IPS DF 19.7 (cell line): ENCODE measurements at regions not wholly inside any gene's neighbourhood (a gene's known extent, or its start where the extent isn't known, plus 50 kb on each side); places are given as distances from the start of the nearest gene placed in this dataset.

Experiments
- DNase-seq: peaks from one replicate; pipeline ENCODE4 v3.0.0-alpha.2; 2013; ENCODE audit warnings: low read depth, low spot score

DNA sequence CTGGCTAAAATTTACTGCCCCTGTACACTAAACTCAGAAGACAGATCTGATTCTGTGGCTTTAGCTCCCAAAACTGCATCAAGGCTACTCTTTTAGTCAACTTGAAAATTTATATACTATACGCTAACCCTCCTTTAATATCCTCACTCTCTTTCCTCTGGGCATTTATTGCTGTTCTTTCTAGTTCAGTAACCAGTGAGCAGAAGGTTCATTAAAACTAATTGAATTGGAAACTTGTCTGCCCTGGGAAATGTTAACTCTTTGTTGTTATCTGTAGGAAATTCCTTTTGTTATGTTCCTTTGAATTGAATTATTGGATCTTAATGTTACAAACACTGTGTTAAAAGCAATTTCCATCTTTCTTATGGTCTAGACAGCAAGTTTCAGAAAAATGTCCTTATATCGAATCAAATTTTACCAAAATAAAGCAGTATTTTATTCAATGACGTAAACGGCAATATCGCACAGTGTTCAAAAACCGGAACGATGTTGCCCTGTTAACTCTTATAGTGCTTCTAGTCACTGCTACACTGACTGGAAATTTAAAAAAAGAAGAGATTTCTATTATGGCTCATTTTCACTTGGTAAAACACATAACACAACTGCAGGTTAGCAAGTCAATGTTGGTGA is 168.3 kb downstream of the NR4A2 start:
- DNase-seq = no peak

DNA sequence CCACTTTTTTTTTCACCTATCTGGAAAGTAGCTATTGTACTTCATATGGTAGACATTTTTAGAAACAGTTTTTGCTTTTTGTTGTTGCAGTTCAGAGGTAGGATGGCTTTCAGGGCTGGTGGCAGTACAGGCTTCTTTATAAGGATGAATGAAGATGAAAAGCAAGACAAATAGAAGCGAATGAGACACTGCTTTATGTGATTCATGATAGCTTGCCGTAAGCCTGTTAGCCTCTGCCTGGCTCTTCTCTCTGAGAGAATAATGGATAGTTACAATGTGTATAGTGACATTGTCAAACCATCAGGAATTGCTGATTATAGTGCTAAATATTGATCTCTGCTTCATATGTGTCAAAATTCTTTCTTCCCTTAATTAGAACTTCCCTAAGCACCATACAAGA is 173.7 kb downstream of the NR4A2 start:
- DNase-seq = no peak

DNA sequence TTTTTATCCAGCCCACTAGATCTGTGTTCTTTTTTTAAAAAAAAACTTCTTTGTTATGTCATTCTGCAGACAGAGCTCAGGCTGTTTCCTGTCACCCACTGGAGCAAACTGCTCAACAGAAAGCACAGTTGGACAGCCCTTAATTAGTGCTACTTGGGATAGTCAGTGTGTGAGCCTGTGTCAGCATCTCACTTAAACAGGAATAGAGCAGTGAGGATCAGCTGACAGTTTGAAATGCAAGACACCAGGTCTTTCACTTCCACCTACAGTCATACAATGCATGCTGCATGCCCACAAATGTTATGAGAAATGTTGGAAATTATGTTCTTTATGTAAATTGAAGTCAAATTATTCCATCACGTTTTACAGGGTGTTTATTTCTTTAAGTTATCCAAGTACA is 174.9 kb downstream of the NR4A2 start:
- DNase-seq = no peak

DNA sequence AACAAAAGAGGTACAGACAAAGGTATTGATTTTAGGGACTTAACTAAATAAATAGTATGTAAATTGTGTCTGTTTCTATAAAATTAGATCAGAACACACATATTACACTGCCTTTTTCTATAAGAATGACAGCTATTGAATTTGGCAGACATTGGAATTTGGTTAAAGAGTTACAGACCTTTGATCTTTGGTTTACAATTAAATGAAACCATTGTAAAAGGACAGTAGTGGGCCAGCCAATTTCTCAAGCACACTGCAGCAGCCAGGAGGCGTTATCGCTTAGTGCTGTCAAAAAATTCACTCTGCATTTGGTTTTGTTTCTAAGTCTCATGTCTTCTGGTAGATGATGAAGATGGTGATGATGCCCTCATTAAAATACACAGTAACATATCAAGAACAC is 175.9 kb downstream of the NR4A2 start:
- DNase-seq = no peak

DNA sequence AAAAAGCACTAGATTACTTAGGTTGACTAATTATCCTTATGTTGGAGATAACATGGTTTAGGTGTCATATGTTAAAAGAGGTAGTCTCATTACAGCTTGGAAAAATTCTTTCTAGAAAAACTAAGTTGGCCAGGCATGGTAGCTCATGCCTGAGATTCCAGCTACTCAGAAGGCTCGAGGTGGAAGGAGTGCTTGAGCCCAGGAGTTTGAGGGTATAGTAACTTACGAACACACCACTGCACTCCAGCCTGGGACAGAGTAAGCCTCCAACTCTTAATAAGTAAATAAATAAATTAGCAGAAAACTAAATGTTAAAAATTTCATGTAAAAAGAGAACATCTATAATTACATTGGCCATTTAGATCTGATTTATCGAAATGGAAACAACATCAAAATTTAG is 177.2 kb downstream of the NR4A2 start:
- no peak for DNase-seq

DNA sequence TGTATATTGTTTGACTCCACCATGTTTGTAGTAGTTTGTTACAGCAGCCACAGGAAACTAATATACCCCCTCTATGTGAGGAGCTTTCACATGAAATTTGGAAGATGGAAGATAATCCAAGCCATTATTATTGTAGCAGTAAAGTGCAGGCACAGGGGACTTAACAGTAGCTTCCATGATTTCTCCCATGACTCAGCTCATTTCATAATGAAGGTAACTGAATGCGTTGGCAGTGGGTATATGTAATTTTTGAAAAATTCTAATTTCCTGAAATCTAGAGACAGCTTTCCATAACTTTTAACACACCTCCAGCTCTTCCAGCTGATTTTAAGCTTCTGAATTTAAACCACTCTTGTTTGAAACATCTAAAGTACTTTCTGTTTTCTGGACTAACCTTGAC is 181.2 kb downstream of the NR4A2 start:
- no peak for DNase-seq

DNA sequence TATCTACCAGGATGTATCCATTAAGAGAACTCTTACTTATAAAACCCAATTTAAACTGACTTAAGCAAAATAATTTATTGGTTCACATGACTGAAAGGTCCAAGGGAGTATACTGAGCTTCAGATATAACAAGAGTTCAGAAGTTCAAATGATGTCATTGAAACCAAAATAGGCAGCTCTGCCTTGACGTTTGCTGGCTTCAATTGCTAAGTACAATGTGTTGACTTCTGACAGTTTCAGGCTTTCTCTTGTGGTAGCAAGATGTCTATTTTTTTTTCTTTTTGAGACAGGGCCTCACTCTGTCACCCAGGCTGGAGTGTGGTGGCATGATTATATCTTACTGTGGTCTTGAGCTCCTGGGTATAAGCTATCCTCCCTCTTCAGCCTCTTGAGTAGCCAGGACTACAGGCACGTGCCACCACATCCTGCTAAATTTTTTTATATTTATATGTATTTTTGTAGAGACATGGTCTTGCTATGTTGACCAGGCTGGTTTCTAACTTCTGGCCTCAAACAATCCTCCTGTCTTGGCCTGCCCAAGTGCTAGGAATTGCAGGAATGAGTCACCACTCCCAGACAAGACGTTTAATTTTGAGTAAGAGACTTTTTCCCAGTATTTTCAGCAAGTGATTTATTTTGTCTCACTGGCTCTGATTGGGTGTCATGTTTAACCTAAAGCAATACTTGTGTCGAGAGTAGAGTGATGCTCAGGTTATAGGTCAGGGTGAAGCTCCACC is 184.8 kb downstream of the NR4A2 start:
- DNase-seq = no peak

DNA sequence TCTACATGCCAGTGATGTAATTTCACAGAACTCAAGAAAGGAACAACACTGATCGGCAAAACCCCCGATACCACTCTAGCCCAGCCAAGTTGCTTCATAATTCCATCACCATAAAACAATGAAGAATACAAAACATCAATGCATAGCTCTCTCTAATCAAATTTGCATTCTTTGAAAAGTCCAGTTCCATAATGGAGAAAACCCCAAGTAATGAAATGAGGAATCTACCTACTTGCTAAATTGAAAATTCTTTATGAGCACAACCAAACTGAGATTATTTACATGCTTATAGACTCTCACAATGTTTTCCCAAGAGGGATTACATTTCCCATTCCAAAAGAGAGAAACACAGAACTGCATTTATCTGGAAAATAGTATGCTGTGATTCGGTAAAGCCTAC is 186.5 kb downstream of the NR4A2 start:
- DNase-seq = no peak

DNA sequence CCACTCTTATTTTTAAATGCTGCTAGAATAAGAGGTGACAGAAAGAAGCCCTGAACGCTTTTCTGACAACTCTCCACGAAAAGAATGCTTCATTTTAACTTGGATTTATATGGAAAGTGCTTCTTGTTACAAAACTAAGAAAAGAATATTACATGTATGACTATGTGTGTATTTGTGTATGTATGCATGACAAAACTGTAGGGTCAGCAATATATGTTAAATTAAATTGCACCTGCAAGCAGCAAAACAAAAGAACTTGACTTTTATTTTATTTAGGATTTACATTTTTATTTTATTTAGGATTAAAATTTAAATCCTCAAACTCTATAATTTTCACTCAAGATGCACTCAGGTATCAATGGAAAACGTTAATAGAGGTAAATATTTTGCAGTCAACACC is 187.1 kb downstream of the NR4A2 start:
- no peak for DNase-seq

DNA sequence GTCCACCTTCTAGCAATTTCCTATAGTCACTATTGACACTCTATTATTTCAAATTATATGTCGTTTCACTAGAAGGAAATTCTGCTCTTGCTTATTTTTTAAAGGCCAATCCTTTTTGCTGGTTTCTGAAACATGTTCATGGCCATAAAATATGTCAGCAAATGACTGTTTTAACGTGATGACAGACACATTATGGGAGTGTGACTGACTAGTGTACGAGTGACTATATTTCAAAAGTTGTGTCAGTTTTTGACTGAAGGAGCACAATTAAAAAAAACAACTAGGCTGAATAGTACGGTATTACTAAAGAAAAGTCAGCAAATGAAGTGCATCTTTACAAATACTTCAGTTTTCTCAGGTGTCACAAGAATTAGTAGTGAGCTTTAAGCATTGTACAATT is 196.0 kb downstream of the NR4A2 start:
- no peak for DNase-seq

DNA sequence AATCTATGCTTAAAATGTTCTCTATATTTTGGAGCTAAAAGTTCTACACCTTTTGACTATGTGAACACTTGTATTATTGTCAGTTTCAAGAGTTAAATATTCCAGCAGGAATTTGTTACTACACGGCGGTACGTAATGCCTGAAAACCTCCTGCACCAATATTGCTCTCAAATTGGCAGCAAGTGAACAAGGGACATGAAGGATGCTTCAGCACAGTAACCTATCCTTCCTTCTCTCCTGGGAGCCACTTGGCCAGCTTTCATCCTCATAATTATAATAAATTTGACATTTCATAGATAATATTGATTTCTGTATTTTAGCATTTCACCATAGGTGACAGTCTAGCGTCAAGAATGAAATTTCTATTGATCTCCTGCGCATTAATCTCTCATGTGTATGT is 197.6 kb downstream of the NR4A2 start:
- no peak for DNase-seq

DNA sequence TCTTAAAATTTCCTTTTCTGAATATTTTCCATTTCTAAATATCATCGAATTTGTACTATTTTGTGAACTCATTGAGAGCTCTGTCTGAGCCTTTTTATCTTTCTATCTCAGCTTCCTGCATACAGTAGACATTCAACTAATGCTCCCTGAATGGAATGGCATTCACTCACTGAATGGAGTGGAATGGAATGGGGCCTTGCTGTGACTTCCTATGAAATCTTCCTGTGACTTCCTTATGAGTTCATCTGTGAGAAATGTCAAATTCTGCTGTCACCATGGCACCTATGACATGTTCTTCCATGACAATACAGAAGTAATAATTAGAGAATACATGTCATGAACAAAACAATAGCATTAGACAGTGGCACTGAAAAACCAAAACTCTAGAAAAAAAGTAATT is 199.6 kb downstream of the NR4A2 start:
- no peak for DNase-seq

DNA sequence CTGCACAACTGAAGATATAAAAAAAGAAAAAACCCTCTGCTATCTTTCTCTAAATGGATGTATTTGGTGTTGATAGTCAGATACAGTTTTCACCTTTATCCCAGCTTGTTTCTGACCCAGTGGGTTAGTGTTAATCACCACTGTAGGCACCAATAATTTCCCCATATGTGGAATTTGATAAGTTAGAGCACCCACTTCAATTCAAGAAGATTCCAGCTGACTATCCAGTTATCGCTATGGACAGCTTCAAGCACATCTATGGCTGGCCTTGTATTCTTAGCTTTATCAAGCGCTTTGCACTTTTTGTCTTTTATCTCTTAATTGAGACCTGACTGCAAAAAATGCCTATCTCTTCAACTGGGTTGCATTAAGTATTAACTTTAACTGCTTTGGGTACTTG is 200.4 kb downstream of the NR4A2 start:
- no peak for DNase-seq

DNA sequence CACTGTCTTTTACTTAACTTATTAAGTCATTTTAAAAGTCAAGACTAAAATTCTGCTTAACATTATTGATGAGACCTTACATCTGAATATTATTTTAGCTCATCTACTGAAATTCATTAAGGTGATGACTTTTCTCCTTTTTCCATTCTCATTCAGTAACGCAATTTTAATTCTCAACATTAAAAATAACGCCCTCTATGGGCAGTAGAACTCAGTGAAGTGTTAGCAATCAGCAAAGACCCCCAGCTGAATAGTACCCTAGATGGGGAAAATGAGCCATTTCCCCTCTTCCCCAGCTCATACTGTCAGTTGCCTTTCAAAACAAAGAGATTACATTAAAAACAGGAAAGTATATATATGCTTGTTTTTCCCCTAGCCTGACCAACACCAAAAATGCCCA is 203.3 kb downstream of the NR4A2 start:
- no peak for DNase-seq

DNA sequence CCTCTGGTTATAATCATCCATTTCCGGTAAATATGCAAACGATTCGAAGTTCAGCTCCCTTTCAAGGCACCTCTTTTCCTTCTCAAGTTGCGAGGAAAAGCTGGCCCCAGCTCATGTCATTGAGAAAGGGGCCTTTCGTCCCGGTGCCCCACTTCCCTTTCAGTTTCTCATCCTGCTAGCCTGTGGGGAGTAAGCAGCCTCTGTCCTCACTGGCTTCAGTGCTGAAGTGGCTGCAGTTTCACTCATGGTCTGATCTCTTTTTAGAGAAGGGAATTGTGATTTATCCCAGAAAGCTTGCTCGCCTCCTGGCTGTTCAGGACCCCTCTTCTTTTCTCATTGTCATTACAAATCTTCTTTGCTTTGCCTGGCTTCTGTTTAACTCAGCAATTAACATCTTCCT is 207.5 kb downstream of the NR4A2 start:
- DNase-seq = peak; percentile 30

DNA sequence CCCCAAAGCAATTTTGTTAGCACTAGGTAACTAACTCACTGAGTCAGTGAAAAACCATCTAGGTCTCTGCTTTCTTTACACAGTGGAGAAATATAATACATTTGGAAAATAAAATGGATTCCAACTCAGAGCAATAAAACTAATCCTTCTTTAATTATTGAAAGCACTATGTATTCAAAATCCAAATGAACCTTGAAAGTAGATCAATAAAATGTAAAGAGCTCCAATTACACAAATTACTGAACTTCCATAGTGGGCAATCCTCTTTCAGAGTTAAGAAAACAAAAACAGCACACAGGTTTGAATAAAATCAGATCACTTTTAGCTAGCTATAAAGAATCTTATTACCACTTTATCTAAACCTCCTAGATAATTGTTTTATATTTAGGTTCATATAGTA is 208.1 kb downstream of the NR4A2 start:
- DNase-seq = no peak

DNA sequence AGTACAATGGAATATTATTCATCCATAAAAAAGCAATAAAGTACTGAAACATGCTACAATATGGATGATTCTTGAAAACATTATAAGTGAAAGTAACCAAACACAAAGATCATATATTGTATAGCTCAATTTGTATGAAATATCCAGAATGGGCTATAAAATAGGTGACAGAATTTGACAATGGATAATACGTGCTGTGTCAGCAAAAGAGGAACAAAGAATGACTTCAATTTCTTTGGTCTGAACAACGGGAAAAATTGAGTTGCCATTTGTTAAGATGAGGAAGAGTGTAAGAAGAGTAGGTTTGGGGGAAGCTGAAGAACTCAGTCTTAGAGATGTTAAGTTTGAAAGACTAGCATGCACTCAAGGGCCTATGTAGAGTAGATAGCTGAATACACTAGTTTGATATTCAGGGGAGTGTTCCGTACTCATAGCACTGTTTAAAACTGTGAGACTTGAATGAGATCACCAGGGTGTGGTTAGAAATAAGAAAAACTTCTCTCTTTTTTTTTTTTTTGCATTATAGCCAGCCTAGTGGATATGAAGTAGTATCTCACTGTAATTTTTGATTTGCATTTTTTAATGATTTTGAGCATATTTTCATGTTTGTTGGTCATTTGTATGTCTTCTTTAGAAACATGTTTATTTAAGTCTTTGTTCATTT is 213.6 kb downstream of the NR4A2 start:
- DNase-seq = no peak

DNA sequence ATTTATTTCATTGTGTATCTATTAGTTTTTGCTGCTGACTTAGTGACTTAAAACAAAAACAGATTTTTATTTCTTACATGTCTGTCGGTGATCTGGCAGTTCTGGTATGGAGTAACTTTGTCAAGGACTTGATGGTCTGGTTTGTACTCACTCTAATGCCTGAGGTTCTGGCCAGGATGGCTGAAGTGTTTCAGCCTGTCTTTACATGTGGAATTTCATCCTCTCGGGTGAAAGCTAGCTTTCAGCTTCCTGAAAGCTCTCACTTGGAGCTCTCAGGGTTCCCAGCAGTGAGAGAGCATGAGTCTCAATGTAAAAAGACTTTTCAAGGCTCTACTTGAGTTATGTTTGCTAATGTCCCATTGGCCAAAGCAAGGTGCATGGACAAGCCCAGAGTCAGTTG is 216.4 kb downstream of the NR4A2 start:
- no peak for DNase-seq

DNA sequence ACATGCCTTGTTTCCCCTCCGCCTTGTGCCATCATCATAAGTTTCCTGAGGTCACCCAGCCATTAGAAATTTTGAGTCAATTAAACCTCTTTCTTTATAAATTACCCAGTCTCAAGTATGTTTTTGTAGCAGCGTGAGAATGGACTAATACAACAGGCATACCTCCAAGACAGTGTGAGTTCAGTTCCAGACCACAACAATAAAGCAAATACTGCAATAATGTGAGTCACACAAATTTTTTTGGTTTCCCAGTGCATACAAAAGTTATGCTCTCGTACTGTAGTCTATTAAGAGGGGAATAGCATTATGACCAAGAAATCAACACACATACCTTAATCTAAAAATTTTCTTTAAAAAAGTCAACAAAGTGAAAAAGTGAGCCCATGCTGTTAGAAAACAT is 217.2 kb downstream of the NR4A2 start:
- no peak for DNase-seq

DNA sequence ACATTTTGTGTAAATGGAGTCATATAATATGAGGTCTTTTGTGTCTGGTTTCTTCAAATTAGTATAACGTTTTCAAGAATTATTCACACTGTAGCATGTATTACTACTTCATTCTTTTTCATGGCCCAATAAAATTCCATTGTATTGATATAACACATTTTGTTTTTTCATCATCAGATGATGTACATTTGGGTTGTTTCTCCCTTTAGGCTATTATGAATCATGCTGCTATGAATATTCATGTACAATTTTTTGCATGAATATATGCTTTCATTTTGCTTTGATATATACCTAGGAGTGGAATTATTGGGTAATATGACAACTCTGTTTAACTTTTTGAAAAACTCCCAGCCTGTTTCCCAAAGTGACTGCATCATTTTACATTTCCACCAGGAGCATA is 220.2 kb downstream of the NR4A2 start:
- no peak for DNase-seq

DNA sequence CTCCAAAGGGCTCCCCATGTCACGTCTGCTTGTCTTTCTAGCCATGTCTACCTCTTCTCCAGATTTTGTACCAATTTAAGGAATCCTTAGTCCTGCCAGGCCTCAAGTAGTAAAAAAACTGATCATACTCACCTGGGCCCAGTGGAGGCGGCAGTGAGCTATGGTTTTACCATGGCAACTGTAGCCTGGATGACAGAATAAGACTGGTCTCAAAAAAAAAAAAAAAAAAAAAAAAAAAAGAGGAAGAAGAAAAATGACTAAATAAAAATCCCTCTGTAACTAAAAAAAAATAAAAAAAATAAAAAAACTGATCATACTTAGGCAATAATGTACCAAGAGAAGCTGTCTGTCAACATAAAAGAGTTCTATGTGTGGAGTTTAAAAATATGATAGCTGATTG is 221.6 kb downstream of the NR4A2 start:
- DNase-seq = no peak

DNA sequence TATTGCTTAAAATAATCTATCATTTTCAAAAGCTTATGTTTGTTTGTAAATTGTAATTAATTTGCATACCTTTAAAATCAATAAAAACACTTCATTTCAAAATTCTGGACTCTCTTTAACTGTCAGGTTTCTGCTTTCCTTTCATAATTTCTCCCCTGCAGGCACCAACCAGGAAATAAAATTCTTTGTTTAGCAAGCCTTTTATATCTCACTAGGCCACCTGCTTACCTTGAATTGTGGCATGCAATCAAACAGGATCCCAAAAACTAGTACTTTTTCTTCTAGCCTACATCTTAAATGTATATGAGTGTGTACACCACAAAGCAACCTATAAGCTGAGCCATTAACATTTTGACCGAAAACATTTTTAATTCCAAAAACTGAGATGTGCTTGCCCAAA is 233.1 kb downstream of the NR4A2 start:
- DNase-seq = no peak

DNA sequence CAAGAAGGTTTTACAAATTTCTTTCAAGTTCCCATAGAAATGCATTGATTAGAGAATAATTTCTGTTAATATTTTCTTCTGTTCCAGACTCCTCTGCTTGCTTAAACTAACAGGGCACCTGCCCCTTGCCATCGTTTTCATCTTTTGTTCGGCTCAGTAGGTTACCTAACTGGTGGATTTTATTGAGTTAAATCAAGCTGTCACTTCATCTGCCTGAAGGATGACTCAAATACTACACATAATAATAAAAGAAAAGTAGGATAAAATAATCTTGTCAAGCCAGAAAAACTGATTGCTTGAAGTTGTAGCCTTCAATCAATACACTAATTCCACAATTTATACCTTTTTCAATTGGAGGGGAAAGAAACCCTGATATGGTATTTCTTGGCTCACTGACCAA is 234.0 kb downstream of the NR4A2 start:
- DNase-seq = no peak
